HCT116 (cell line): ENCODE measurements at regions not wholly inside any gene's neighbourhood (a gene's known extent, or its start where the extent isn't known, plus 50 kb on each side); places are given as distances from the start of the nearest gene placed in this dataset.

ENCODE experiments used
- ATAC-seq: fragments of 200-7000 bp; cut with Tn5 transposase; 2 replicates; pipeline ENCODE4 v1.9.1; 2020; ENCODE audit warnings: mild to moderate bottlenecking, moderate library complexity
- BruUV-seq: library from RNA; stranded (reverse); fragments of 400-500 nt; replicated peaks from 2 replicates; lab custom pipeline; 2021; lab: Mats Ljungman, UMichigan
- CTCF ChIA-PET: fragments of 300-600 bp; sonication (Branson Sonifier 250); formaldehyde crosslinking; loops from one replicate; lab custom pipeline; 2021; ENCODE audit warnings: antibody characterized with exemption; lab: Charles Lee
- POLR2A ChIA-PET: fragments of 300-600, 350-600 bp; sonication (Branson Sonifier 250); formaldehyde crosslinking; loops from one replicate; lab custom pipeline; 2021; ENCODE audit warnings: antibody characterized with exemption; lab: Charles Lee
- RAD21 ChIA-PET, 2 experiments: fragments of 300-600 bp; sonication (Branson Sonifier 250); formaldehyde crosslinking; loops; one replicate each; lab custom pipeline; 2023; ENCODE audit warnings: low total read pairs in 2 of 2; ENCODE audit not compliant: uncharacterized antibody in 2 of 2, unreplicated experiment in 2 of 2, low non-redundant PET in 1 of 2; lab: Charles Lee
- DNase-seq: peaks from one replicate; pipeline ENCODE4 v3.0.0-alpha.2; 2010; ENCODE audit warnings: low read depth, low spot score
- H2AFZ ChIP-seq: fragments of 200-600 bp; shearing (Covaris generic), sonication (generic); 2 replicates; pipeline ENCODE4 v1.6.1; 2017; ENCODE audit warnings: low read depth, mixed run types, mixed read lengths, antibody characterized with exemption, low read length; ENCODE audit not compliant: poor library complexity, severe bottlenecking
- H3K27ac ChIP-seq: 2 replicates; pipeline ENCODE4 v1.5.1; 2012; ENCODE audit warnings: low read depth, low read length
- H3K27me3 ChIP-seq: fragments of 200-600 bp; sonication (generic); 2 replicates; pipeline ENCODE4 v1.6.1; 2016; ENCODE audit warnings: mixed run types, low read length, mixed read lengths; ENCODE audit not compliant: insufficient read depth
- H3K36me3 ChIP-seq, 2 experiments: fragments of 200-500 bp in 1 of 2; fragments of 200-600 bp in 1 of 2; sonication (Bioruptor generic) in 1 of 2; sonication (generic) in 1 of 2; 2 replicates each; pipeline versions ENCODE4 v1.5.1 to v1.6.1; 2014 to 2016; ENCODE audit warnings: low read length in 2 of 2, inconsistent platforms in 1 of 2, mixed read lengths in 1 of 2, mixed run types in 1 of 2; ENCODE audit not compliant: insufficient read depth in 2 of 2, control insufficient read depth in 1 of 2
- H3K4me1 ChIP-seq, 2 experiments: fragments of 200-600 bp in 1 of 2; sonication (generic) in 1 of 2; 2 replicates each; pipeline versions ENCODE4 v1.5.1 to v1.6.1; 2012 to 2017; ENCODE audit warnings: low read length in 2 of 2, inconsistent platforms in 1 of 2, mild to moderate bottlenecking in 1 of 2, mixed read lengths in 1 of 2, mixed run types in 1 of 2, moderate library complexity in 1 of 2; ENCODE audit not compliant: insufficient read depth in 2 of 2, control insufficient read depth in 1 of 2
- H3K4me2 ChIP-seq: fragments of 200-600 bp; sonication (generic); 2 replicates; pipeline ENCODE4 v1.6.1; 2017; ENCODE audit warnings: mixed run types, low read length, mixed read lengths
- H3K4me3 ChIP-seq, 2 experiments: fragments of 200-600 bp in 1 of 2; sonication (generic) in 1 of 2; replicated peaks in 1 of 2; 2 replicates each; pipeline ENCODE4 v1.5.1; 2011 to 2016; ENCODE audit warnings: low read length in 2 of 2, control low read depth in 1 of 2, low read depth in 1 of 2, mild to moderate bottlenecking in 1 of 2, mixed read lengths in 1 of 2, mixed run types in 1 of 2
- H3K79me2 ChIP-seq: fragments of 200-600 bp; sonication (generic); 2 replicates; pipeline ENCODE4 v1.6.1; 2017; ENCODE audit warnings: mild to moderate bottlenecking, mixed run types, low read length, moderate library complexity, mixed read lengths; ENCODE audit not compliant: insufficient read depth
- H3K9ac ChIP-seq: fragments of 200-600 bp; sonication (generic); 2 replicates; pipeline ENCODE4 v1.6.1; 2016; ENCODE audit warnings: low read length, mixed read lengths
- H3K9me2 ChIP-seq: fragments of 200-600 bp; sonication (generic), shearing (Covaris generic); 2 replicates; pipeline ENCODE4 v1.6.1; 2017; ENCODE audit warnings: mixed run types, mild to moderate bottlenecking, moderate library complexity; ENCODE audit not compliant: insufficient read depth
- H3K9me3 ChIP-seq, 2 experiments: fragments of 200-500 bp in 1 of 2; fragments of 200-600 bp in 1 of 2; sonication (Bioruptor generic) in 1 of 2; sonication (generic) in 1 of 2; 2 replicates each; pipeline ENCODE4 v1.6.1; 2014 to 2017; ENCODE audit warnings: low read length in 2 of 2, mixed read lengths in 2 of 2, inconsistent platforms in 1 of 2, low read depth in 1 of 2, mild to moderate bottlenecking in 1 of 2, mixed run types in 1 of 2, moderate library complexity in 1 of 2; ENCODE audit not compliant: control insufficient read depth in 1 of 2, insufficient read depth in 1 of 2
- H4K20me1 ChIP-seq: fragments of 200-600 bp; sonication (generic), shearing (Covaris generic); 2 replicates; pipeline ENCODE4 v1.6.1; 2017; ENCODE audit warnings: mixed run types, mild to moderate bottlenecking, moderate library complexity; ENCODE audit not compliant: insufficient read depth
- CBX3 ChIP-seq: IDR thresholded peaks from 2 replicates; pipeline ENCODE4 v1.6.1; 2012; ENCODE audit warnings: low read depth
- ELF1 ChIP-seq: IDR thresholded peaks from 2 replicates; pipeline ENCODE4 v1.6.1; 2012; ENCODE audit warnings: low read depth, borderline replicate concordance
- EZH2phosphoT487 ChIP-seq: fragments of 200-600 bp; IDR thresholded peaks from 2 replicates; pipeline ENCODE4 v1.6.1; 2018; ENCODE audit warnings: antibody characterized with exemption, borderline replicate concordance
- FOSL1 ChIP-seq: IDR thresholded peaks from 2 replicates; pipeline ENCODE4 v1.6.1; 2012; ENCODE audit warnings: low read depth
- POLR2A ChIP-seq: IDR thresholded peaks from 2 replicates; pipeline ENCODE4 v1.7.0; 2011; ENCODE audit warnings: borderline replicate concordance; ENCODE audit not compliant: insufficient read depth, insufficient read length; ENCODE audit errors: extremely low read depth
- RAD21 ChIP-seq: IDR thresholded peaks from 2 replicates; pipeline ENCODE4 v1.6.1; 2012; ENCODE audit warnings: low read depth, mild to moderate bottlenecking
- SIN3A ChIP-seq: IDR thresholded peaks from 2 replicates; pipeline ENCODE4 v1.6.1; 2012; ENCODE audit warnings: low read depth
- SP1 ChIP-seq: IDR thresholded peaks from 2 replicates; pipeline ENCODE4 v1.6.1; 2012; ENCODE audit warnings: low read depth
- ZNF274 ChIP-seq: fragments of 200-500 bp; sonication (Bioruptor generic); IDR thresholded peaks from 2 replicates; pipeline ENCODE4 v1.6.1; 2014; ENCODE audit warnings: mild to moderate bottlenecking, low read depth, low read length, inconsistent platforms
- intact Hi-C: fragments of 100-400 bp; cut with micrococcal nuclease; formaldehyde crosslinking; loops from 2 replicates; pipeline ENCODE4 v1.10.0; 2022
- TF ChIP-seq, protein P1 (sequence below): IDR thresholded peaks from 2 replicates; pipeline ENCODE4 v1.6.1; 2012
- TF ChIP-seq, protein P2 (sequence below): IDR thresholded peaks from 2 replicates; pipeline ENCODE4 v1.6.1; 2011; ENCODE audit warnings: mild to moderate bottlenecking, low read length, moderate library complexity; ENCODE audit not compliant: insufficient replicate concordance; ENCODE audit errors: extremely low read depth
- TF ChIP-seq, protein P3 (sequence below): IDR thresholded peaks from 2 replicates; pipeline ENCODE4 v1.6.1; 2012

DNA sequence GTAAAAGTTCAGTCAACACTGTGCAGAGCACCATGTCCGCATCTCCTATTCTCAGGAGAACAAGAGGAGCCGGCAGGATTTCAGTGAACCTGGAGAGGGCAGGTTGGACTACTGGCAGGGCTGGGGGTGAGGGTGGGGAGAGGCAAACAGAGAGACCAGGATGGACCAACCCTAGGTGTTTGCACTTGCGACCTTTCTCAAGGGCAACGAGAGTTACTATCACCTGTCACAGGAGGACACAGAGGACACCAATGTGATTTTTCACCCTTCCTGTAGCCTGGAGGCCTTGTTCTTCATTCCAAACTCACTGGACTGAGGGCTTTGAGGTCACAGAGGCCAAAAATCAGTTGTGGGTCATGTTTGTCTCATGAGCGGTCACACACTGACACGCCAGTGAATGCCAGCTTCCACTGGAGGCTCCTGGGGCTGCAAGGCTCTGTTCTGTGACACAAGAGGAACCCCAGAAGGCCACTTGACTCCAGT, 89.5 kb downstream of the CPN2 start:
- Histone ChIP-seq H3K4me2 (no peak overlapping the region), H3K9ac (no peak overlapping the region), H3K9me3 (peaks cover 0 to 8% of the 10 kb centered on the region in 2 experiments; a peak in 1 of 4 replicates), H3K36me3 (no peaks in the 10 kb centered on the region), H3K9me2 (no peaks in the 10 kb centered on the region), H3K4me1 (peaks cover 3 to 9% of the 10 kb centered on the region in 2 experiments; a peak in 1 of 4 replicates), H2AFZ (no peak overlapping the region), H3K27me3 (no peaks in the 10 kb centered on the region), H3K4me3 (no peak overlapping the region), H3K27ac (no peak overlapping the region), H3K79me2 (no peaks in the 10 kb centered on the region), H4K20me1 (no peaks in the 10 kb centered on the region)
- POLR2A ChIA-PET = interaction anchor here (1.5 kb wide), 1 partner anchor 10 kb away, joined by 5 read pairs; no protein-coding TSS in a partner anchor
- TF ChIP-seq SIN3A (no peak), FOSL1 (no peak), ZNF274 (no peak), CBX3 (no peak), RAD21 (no peak), SP1 (no peak), EZH2phosphoT487 (no peak), ELF1 (no peak), POLR2A (no peak)
- TF ChIP-seq, protein P1, sequence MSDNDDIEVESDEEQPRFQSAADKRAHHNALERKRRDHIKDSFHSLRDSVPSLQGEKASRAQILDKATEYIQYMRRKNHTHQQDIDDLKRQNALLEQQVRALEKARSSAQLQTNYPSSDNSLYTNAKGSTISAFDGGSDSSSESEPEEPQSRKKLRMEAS = no peak
- TF ChIP-seq, protein P2, sequence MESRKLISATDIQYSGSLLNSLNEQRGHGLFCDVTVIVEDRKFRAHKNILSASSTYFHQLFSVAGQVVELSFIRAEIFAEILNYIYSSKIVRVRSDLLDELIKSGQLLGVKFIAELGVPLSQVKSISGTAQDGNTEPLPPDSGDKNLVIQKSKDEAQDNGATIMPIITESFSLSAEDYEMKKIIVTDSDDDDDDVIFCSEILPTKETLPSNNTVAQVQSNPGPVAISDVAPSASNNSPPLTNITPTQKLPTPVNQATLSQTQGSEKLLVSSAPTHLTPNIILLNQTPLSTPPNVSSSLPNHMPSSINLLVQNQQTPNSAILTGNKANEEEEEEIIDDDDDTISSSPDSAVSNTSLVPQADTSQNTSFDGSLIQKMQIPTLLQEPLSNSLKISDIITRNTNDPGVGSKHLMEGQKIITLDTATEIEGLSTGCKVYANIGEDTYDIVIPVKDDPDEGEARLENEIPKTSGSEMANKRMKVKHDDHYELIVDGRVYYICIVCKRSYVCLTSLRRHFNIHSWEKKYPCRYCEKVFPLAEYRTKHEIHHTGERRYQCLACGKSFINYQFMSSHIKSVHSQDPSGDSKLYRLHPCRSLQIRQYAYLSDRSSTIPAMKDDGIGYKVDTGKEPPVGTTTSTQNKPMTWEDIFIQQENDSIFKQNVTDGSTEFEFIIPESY = no peak
- TF ChIP-seq, protein P3, sequence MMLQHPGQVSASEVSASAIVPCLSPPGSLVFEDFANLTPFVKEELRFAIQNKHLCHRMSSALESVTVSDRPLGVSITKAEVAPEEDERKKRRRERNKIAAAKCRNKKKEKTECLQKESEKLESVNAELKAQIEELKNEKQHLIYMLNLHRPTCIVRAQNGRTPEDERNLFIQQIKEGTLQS = no peak
- CTCF ChIA-PET = interaction anchor here (1.3 kb wide), 1 partner anchor 10 kb away, joined by 4 read pairs; no protein-coding TSS in a partner anchor
- ATAC-seq (no peak), DNase-seq (no peak)
- intact Hi-C loops = no loop called here
- BruUV-seq = no TSS peak
- RAD21 ChIA-PET = no interaction called here
